IMR-90 (cell line): ENCODE measurements at regions not wholly inside any gene's neighbourhood (a gene's known extent, or its start where the extent isn't known, plus 50 kb on each side); places are given as distances from the start of the nearest gene placed in this dataset.

Source experiments
- ATAC-seq: fragments of 200-7000 bp; cut with Tn5 transposase; 2 replicates; pipeline ENCODE4 v1.9.1; 2020; ENCODE audit warnings: low read depth, mild to moderate bottlenecking, moderate library complexity
- BruUV-seq: library from RNA; stranded (reverse); fragments of 400-500 nt; replicated peaks from 2 replicates; lab custom pipeline; 2021; lab: Mats Ljungman, UMichigan
- CTCF ChIA-PET: fragments of 300-600 bp; formaldehyde crosslinking; extraction: SDS; loops from one replicate; lab custom pipeline; 2021; ENCODE audit warnings: antibody characterized with exemption; lab: Yijun Ruan, JAX
- POLR2A ChIA-PET: fragments of 300-600 bp; sonication (Branson Sonifier 250); formaldehyde crosslinking; loops from one replicate; lab custom pipeline; 2022; ENCODE audit warnings: antibody characterized with exemption; ENCODE audit not compliant: unreplicated experiment; lab: Charles Lee
- DNase-seq: peaks from one replicate; pipeline ENCODE4 v3.0.0; 2013
- H2AFZ ChIP-seq: replicated peaks from 2 replicates; pipeline ENCODE3; 2013; ENCODE audit warnings: low read length, mild to moderate bottlenecking; ENCODE audit not compliant: poor library complexity
- H2AK5ac ChIP-seq: 2 replicates; pipeline ENCODE4 v1.6.1; 2013; ENCODE audit warnings: low read depth, low read length, inconsistent platforms
- H2AK9ac ChIP-seq: replicated peaks from 2 replicates; pipeline ENCODE3; 2013; ENCODE audit warnings: mild to moderate bottlenecking, low read depth, low read length, moderate library complexity; ENCODE audit not compliant: poor library complexity
- H2BK120ac ChIP-seq: 2 replicates; pipeline ENCODE4 v1.6.1; 2013; ENCODE audit warnings: low read depth, low read length, inconsistent platforms
- H2BK15ac ChIP-seq: 3 replicates; pipeline ENCODE4 v1.6.1; 2013; ENCODE audit warnings: low read depth, low read length, inconsistent platforms
- H2BK20ac ChIP-seq: 2 replicates; pipeline ENCODE4 v1.6.1; 2013; ENCODE audit warnings: low read depth, mild to moderate bottlenecking, inconsistent platforms, low read length, moderate library complexity
- H2BK5ac ChIP-seq: 2 replicates; pipeline ENCODE4 v1.6.1; 2013; ENCODE audit warnings: mild to moderate bottlenecking, low read depth, low read length, inconsistent platforms; ENCODE audit not compliant: poor library complexity, severe bottlenecking
- H3K14ac ChIP-seq: replicated peaks from 2 replicates; pipeline ENCODE4 v1.6.1; 2013; ENCODE audit warnings: low read depth, low read length, inconsistent platforms
- H3K18ac ChIP-seq: 2 replicates; pipeline ENCODE4 v1.6.1; 2013; ENCODE audit warnings: low read depth, low read length, control low read depth
- H3K23ac ChIP-seq: 2 replicates; pipeline ENCODE4 v1.6.1; 2013; ENCODE audit warnings: low read depth, low read length, inconsistent platforms
- H3K27ac ChIP-seq: 2 replicates; pipeline ENCODE4 v1.5.1; 2013; ENCODE audit warnings: mild to moderate bottlenecking, control low read depth, low read length; ENCODE audit not compliant: insufficient read depth
- H3K27me3 ChIP-seq: 2 replicates; pipeline ENCODE4 v1.6.1; 2013; ENCODE audit warnings: low read length; ENCODE audit not compliant: control insufficient read depth, insufficient read depth
- H3K36me3 ChIP-seq: 2 replicates; pipeline ENCODE4 v1.6.1; 2013; ENCODE audit warnings: low read length, mixed read lengths; ENCODE audit not compliant: control insufficient read depth, insufficient read depth
- H3K4ac ChIP-seq: 2 replicates; pipeline ENCODE4 v1.6.1; 2013; ENCODE audit warnings: low read depth, low read length, inconsistent platforms
- H3K4me1 ChIP-seq: 2 replicates; pipeline ENCODE4 v1.6.1; 2013; ENCODE audit warnings: low read length, mixed read lengths; ENCODE audit not compliant: control insufficient read depth, insufficient read depth
- H3K4me2 ChIP-seq: 2 replicates; pipeline ENCODE4 v1.6.1; 2013; ENCODE audit warnings: low read depth, mild to moderate bottlenecking, control low read depth, low read length, moderate library complexity
- H3K4me3 ChIP-seq: 2 replicates; pipeline ENCODE4 v1.5.1; 2013; ENCODE audit warnings: low read depth, mild to moderate bottlenecking, control low read depth, low read length, moderate library complexity; ENCODE audit not compliant: insufficient read depth
- H3K56ac ChIP-seq: 2 replicates; pipeline ENCODE4 v1.6.1; 2013; ENCODE audit warnings: low read length, inconsistent platforms; ENCODE audit not compliant: insufficient read depth; ENCODE audit errors: extremely low read depth
- H3K79me1 ChIP-seq, 2 experiments: 2 replicates each; pipeline ENCODE4 v1.6.1; 2013; ENCODE audit warnings: low read length in 2 of 2, inconsistent platforms in 1 of 2, low read depth in 1 of 2
- H3K9ac ChIP-seq: 2 replicates; pipeline ENCODE4 v1.6.1; 2013; ENCODE audit warnings: low read depth, low read length, control low read depth
- H3K9me1 ChIP-seq: 2 replicates; pipeline ENCODE4 v1.6.1; 2013; ENCODE audit warnings: low read length, inconsistent platforms; ENCODE audit not compliant: insufficient read depth
- H3K9me3 ChIP-seq: 2 replicates; pipeline ENCODE4 v1.6.1; 2013; ENCODE audit warnings: low read length; ENCODE audit not compliant: control insufficient read depth, insufficient read depth
- H4K20me1 ChIP-seq: 2 replicates; pipeline ENCODE4 v1.6.1; 2013; ENCODE audit warnings: low read length, inconsistent platforms; ENCODE audit not compliant: insufficient read depth
- H4K5ac ChIP-seq: 2 replicates; pipeline ENCODE4 v1.6.1; 2013; ENCODE audit warnings: mild to moderate bottlenecking, low read depth, low read length, control low read depth
- H4K8ac ChIP-seq, 2 experiments: 2 replicates each; pipeline ENCODE4 v1.6.1; 2013; ENCODE audit warnings: low read depth in 2 of 2, low read length in 2 of 2, control low read depth in 1 of 2, inconsistent platforms in 1 of 2
- H4K91ac ChIP-seq: 2 replicates; pipeline ENCODE4 v1.6.1; 2013; ENCODE audit warnings: low read depth, low read length, inconsistent platforms; ENCODE audit not compliant: insufficient read depth
- MXI1 ChIP-seq: IDR thresholded peaks from 2 replicates; pipeline ENCODE4 v1.6.1; 2012; ENCODE audit warnings: low read depth, mild to moderate bottlenecking, low read length, moderate library complexity, borderline replicate concordance
- WGBS, 2 experiments: methylation state at CpG; one replicate each; pipeline versions ENCODE4 v1.1.5 to v1.1.7; 2013; ENCODE audit warnings: missing lambda C conversion rate in 2 of 2; ENCODE audit not compliant: insufficient read length in 1 of 2; ENCODE audit errors: extremely low coverage in 2 of 2; 5-methylcytosine and 5-hydroxymethylcytosine counted together
- dilution Hi-C: fragments of 300-500 bp; cut with HindIII; formaldehyde crosslinking; loops from one replicate; pipeline ENCODE4 v1.14.3; 2018; ENCODE audit warnings: low sequenced_read_pairs; ENCODE audit not compliant: unreplicated experiment
- in situ Hi-C: fragments of 300-500 bp; cut with MboI; formaldehyde crosslinking; loops from 3 replicates; pipeline ENCODE4 v1.14.3; 2019; ENCODE audit warnings: low sequenced_read_pairs, inconsistent platforms, mixed read lengths
- intact Hi-C: fragments of 100-400 bp; cut with micrococcal nuclease; formaldehyde crosslinking; loops from 2 replicates; pipeline ENCODE4 v1.10.0; 2022

- TF ChIP-seq MXI1, result no peak
- Histone ChIP-seq H2BK120ac (peak overlapping the region; percentile 73), H3K4me1 (peaks cover 2% of the 10 kb centered on the region; the same call in 1 of the 2 replicates), H2BK20ac (peak overlapping the region; percentile 91), H3K9ac (no peak overlapping the region), H3K27me3 (no peaks in the 10 kb centered on the region), H2AK5ac (peak overlapping the region; percentile 95), H2AFZ (peak overlapping the region; percentile 67), H3K4ac (peak overlapping the region; percentile 90), H3K79me1 (no peaks in the 10 kb centered on the region), H4K91ac (peak overlapping the region; percentile 62), H3K9me1 (no peaks in the 10 kb centered on the region), H3K56ac (no peak overlapping the region), H3K23ac (no peak overlapping the region), H3K14ac (peak overlapping the region; percentile 47; the same call in 1 of the 2 replicates), H2BK5ac (peak overlapping the region; percentile 46), H4K20me1 (no peaks in the 10 kb centered on the region), H3K18ac (peak overlapping the region; percentile 81; the same call in 1 of the 2 replicates), H2BK15ac (peak overlapping the region; percentile 90; the same call in 2 of the 3 replicates), H3K4me3 (no peak overlapping the region), H3K36me3 (no peaks in the 10 kb centered on the region), H3K27ac (no peak overlapping the region), H3K4me2 (no peak overlapping the region), H4K5ac (peak overlapping the region; percentile 16; the same call in 1 of the 2 replicates), H3K9me3 (peaks cover 2% of the 10 kb centered on the region), H2AK9ac (peak overlapping the region; percentile 58), H4K8ac (peak overlapping the region; percentile 24 to 35; a peak in 1 of 4 replicates)
- ChIA-PET CTCF (no interaction called here), POLR2A (no interaction called here)
- BruUV-seq, result no TSS peak
- ATAC-seq (no peak), DNase-seq (no peak)
- dilution Hi-C loops (no loop called here), intact Hi-C loops (loop anchor here (10.0 kb wide), 1 partner anchor 831 kb away; the partner anchor contains the start of gene CITED2), in situ Hi-C loops (no loop called here)
- WGBS, 2 experiments, result no CpG with 5 or more reads among the region's 12 CpGs
These were observed 831.5 kb upstream of the CITED2 start for GRCh38 chr6:140205795-140206593.
